ENCODE measurements at regions not wholly inside any gene's neighbourhood (a gene's known extent, or its start where the extent isn't known, plus 50 kb on each side); places are given as distances from the start of the nearest gene placed in this dataset.

DNA sequence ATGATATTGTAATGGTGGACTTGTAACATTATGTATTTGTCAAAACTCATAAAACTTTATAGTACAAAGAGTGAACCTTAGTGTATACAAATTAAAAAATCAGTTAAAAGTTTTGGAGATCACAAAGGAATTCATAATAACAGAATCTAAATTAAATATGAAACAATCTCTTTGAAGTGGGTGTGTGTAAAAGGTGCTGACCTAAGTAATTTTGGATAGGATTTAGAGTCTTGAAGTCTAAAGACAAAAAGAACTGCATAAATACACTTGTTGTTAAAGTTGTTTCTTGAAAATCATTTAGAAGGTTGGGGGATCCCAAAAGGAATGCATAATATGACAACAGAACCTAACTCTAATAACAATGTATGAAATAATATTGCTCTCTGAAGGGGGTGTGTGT is 295.5 kb downstream of the PRR16 start:
- Histone ChIP-seq H3K4me3 (ENCODE audit: insufficient read depth, low read length) (no peak overlapping the region), H3K36me3 (ENCODE audit: insufficient read depth, low read length) (no peaks in the 10 kb centered on the region), H3K4me2 (ENCODE audit: insufficient read depth, low read length) (no peak overlapping the region), H4K20me1 (ENCODE audit: insufficient read depth, low read length) (no peaks in the 10 kb centered on the region), H3K4me1 (ENCODE audit: insufficient read depth, low read length) (no peaks in the 10 kb centered on the region), H3K27ac (ENCODE audit: low read depth, low read length) (no peak overlapping the region), H3K9me3 (ENCODE audit: low read depth, low read length) (no peaks in the 10 kb centered on the region), H3K79me2 (ENCODE audit: insufficient read depth, low read length) (no peaks in the 10 kb centered on the region), H3K27me3 (ENCODE audit: insufficient read depth, low read length) (no peaks in the 10 kb centered on the region), H2AFZ (ENCODE audit: low read length) (no peak overlapping the region)
- TF ChIP-seq, protein P1, sequence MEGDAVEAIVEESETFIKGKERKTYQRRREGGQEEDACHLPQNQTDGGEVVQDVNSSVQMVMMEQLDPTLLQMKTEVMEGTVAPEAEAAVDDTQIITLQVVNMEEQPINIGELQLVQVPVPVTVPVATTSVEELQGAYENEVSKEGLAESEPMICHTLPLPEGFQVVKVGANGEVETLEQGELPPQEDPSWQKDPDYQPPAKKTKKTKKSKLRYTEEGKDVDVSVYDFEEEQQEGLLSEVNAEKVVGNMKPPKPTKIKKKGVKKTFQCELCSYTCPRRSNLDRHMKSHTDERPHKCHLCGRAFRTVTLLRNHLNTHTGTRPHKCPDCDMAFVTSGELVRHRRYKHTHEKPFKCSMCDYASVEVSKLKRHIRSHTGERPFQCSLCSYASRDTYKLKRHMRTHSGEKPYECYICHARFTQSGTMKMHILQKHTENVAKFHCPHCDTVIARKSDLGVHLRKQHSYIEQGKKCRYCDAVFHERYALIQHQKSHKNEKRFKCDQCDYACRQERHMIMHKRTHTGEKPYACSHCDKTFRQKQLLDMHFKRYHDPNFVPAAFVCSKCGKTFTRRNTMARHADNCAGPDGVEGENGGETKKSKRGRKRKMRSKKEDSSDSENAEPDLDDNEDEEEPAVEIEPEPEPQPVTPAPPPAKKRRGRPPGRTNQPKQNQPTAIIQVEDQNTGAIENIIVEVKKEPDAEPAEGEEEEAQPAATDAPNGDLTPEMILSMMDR (IDR thresholded peaks at IDR 0.05; ENCODE audit: extremely low read depth, low read depth, low read length) = no peak
- DNase-seq (ENCODE audit: insufficient read length, low spot score, missing footprints) = no peak

DNA sequence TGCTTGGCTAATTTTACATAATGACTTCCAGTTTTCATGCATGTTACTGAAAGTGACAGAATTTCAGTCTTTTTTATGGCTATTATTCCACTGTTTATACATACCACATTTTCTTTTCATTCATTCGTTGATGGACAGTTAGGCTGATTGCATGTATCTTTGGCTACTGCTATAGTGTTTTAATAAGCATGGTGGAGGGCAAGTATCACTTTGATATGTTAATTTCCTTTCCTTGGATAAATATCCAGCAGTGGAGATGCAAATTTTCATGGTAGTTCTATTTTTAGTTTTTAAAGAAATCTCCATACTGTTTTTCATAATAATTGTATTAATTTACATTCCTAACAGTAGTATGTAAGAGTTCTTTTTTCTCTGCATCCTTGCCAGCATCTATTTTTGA is 297.9 kb downstream of the PRR16 start:
- H3K27me3 ChIP-seq (ENCODE audit: insufficient read depth, low read length) = no peaks in the 10 kb centered on the region
- no peak overlapping the region for H3K27ac ChIP-seq (ENCODE audit: low read depth, low read length)
- DNase-seq (ENCODE audit: insufficient read length, low spot score, missing footprints) = no peak
- no peaks in the 10 kb centered on the region for H3K36me3 ChIP-seq (ENCODE audit: insufficient read depth, low read length)
- H4K20me1 ChIP-seq (ENCODE audit: insufficient read depth, low read length) = no peaks in the 10 kb centered on the region
- TF ChIP-seq, protein P1 (IDR thresholded peaks at IDR 0.05; ENCODE audit: extremely low read depth, low read depth, low read length) = no peak
- H3K4me3 ChIP-seq (ENCODE audit: insufficient read depth, low read length) = no peak overlapping the region
- no peak overlapping the region for H2AFZ ChIP-seq (ENCODE audit: low read length)
- no peak overlapping the region for H3K4me2 ChIP-seq (ENCODE audit: insufficient read depth, low read length)
- no peaks in the 10 kb centered on the region for H3K79me2 ChIP-seq (ENCODE audit: insufficient read depth, low read length)
- H3K4me1 ChIP-seq (ENCODE audit: insufficient read depth, low read length) = no peaks in the 10 kb centered on the region
- H3K9me3 ChIP-seq (ENCODE audit: low read depth, low read length) = no peaks in the 10 kb centered on the region

DNA sequence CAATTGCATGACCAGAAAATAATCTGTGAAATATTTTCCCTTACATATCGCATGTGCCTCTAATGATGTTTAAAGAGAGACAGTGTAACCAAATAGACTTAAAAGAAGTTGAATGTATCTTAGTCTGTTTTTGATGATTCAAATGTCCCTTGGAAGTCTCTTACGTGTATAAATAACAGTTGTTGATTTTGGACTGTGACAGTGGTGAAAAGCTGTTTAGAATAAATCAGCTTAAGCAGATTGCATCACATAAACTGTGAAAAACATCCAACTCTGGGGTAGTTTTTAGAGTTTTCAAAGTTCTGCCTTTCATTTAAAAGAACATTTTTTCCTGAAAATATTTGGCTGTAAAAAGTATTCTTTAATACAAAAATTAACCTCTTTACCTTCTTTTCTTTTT is 301.1 kb downstream of the PRR16 start:
- H3K27ac ChIP-seq (ENCODE audit: low read depth, low read length) = no peak overlapping the region
- no peaks in the 10 kb centered on the region for H3K9me3 ChIP-seq (ENCODE audit: low read depth, low read length)
- no peaks in the 10 kb centered on the region for H3K36me3 ChIP-seq (ENCODE audit: insufficient read depth, low read length)
- no peak overlapping the region for H3K4me3 ChIP-seq (ENCODE audit: insufficient read depth, low read length)
- H3K4me2 ChIP-seq (ENCODE audit: insufficient read depth, low read length) = no peak overlapping the region
- H3K4me1 ChIP-seq (ENCODE audit: insufficient read depth, low read length) = no peaks in the 10 kb centered on the region
- TF ChIP-seq, protein P1 (IDR thresholded peaks at IDR 0.05; ENCODE audit: extremely low read depth, low read depth, low read length) = no peak
- no peak for DNase-seq (ENCODE audit: insufficient read length, low spot score, missing footprints)
- no peak overlapping the region for H2AFZ ChIP-seq (ENCODE audit: low read length)
- H3K79me2 ChIP-seq (ENCODE audit: insufficient read depth, low read length) = no peaks in the 10 kb centered on the region
- H3K27me3 ChIP-seq (ENCODE audit: insufficient read depth, low read length) = no peaks in the 10 kb centered on the region
- no peaks in the 10 kb centered on the region for H4K20me1 ChIP-seq (ENCODE audit: insufficient read depth, low read length)

DNA sequence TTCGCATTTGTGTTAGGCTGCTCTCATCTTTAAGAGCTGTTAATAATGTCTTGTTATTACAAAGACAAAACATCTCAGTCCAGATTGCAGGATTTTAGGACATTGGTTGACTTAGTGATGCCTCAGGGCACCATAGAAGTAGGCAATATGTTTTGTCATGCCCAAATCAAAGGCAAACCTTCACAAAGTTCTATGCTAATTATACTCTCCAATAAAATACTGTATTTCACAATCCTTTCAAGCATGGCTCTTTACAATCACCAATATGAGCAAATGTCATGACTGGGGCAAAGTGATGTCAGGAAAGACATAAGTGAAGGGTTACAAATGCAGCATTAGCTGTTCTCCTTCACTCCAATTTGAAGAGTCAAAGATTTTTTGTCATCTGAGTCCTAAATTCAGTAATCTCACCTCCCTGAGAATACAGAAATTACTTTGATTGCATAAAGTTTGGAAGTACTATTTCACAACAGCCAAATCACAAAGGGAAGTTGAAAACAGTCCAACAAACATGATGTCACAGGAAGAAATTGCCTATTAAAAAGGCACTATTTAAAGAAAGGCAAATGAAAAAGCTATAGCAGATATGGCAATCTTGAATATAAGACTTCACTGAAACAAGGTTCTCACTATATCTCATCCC is 303.2 kb downstream of the PRR16 start:
- H3K36me3 ChIP-seq (ENCODE audit: insufficient read depth, low read length) = no peaks in the 10 kb centered on the region
- no peaks in the 10 kb centered on the region for H3K27me3 ChIP-seq (ENCODE audit: insufficient read depth, low read length)
- no peak overlapping the region for H3K27ac ChIP-seq (ENCODE audit: low read depth, low read length)
- DNase-seq (ENCODE audit: insufficient read length, low spot score, missing footprints) = no peak
- H3K4me3 ChIP-seq (ENCODE audit: insufficient read depth, low read length) = no peak overlapping the region
- no peaks in the 10 kb centered on the region for H4K20me1 ChIP-seq (ENCODE audit: insufficient read depth, low read length)
- H3K9me3 ChIP-seq (ENCODE audit: low read depth, low read length) = no peaks in the 10 kb centered on the region
- H3K4me1 ChIP-seq (ENCODE audit: insufficient read depth, low read length) = no peaks in the 10 kb centered on the region
- H3K79me2 ChIP-seq (ENCODE audit: insufficient read depth, low read length) = no peaks in the 10 kb centered on the region
- H2AFZ ChIP-seq (ENCODE audit: low read length) = peak overlapping the region; percentile 49
- no peak overlapping the region for H3K4me2 ChIP-seq (ENCODE audit: insufficient read depth, low read length)
- TF ChIP-seq, protein P1 (IDR thresholded peaks at IDR 0.05; ENCODE audit: extremely low read depth, low read depth, low read length) = no peak

Data from osteoblast (primary cell).